GM21529 (cell line): ENCODE measurements at regions not wholly inside any gene's neighbourhood (a gene's known extent, or its start where the extent isn't known, plus 50 kb on each side); places are given as distances from the start of the nearest gene placed in this dataset.

ENCODE experiments used
- ATAC-seq: cut with Tn5 transposase; IDR thresholded peaks from one replicate; pipeline ENCODE4 v1.9.1; 2021; ENCODE audit not compliant: unreplicated experiment

- no peak for ATAC-seq
Measured at GRCh38 chr3:117540597-117540996, 831.0 kb downstream of the TUSC7 start.

- ATAC-seq, result no peak
Measured at GRCh38 chr3:117541721-117542120, 832.1 kb downstream of the TUSC7 start.

GRCh38 chr3:117543521-117543920 is 833.9 kb downstream of the TUSC7 start:
- no peak for ATAC-seq

- ATAC-seq, result no peak
Measured at GRCh38 chr3:117545484-117545883, 835.9 kb downstream of the TUSC7 start.

GRCh38 chr3:117547956-117548550 is 838.5 kb downstream of the TUSC7 start:
- ATAC-seq, result no peak

GRCh38 chr3:117548600-117548999 is 839.0 kb downstream of the TUSC7 start:
- ATAC-seq, result no peak

GRCh38 chr3:117549716-117550115 is 840.1 kb downstream of the TUSC7 start:
- no peak for ATAC-seq

GRCh38 chr3:117550766-117551165 is 841.2 kb downstream of the TUSC7 start:
- ATAC-seq, result no peak

GRCh38 chr3:117553461-117553860 is 843.9 kb downstream of the TUSC7 start:
- peak; percentile 94 for ATAC-seq

GRCh38 chr3:117556646-117557407 is 847.2 kb downstream of the TUSC7 start:
- no peak for ATAC-seq

GRCh38 chr3:117557464-117558090 is 848.0 kb downstream of the TUSC7 start:
- ATAC-seq, result no peak

- no peak for ATAC-seq
Measured at GRCh38 chr3:117558681-117559080, 849.1 kb downstream of the TUSC7 start.

- ATAC-seq, result no peak
Measured at GRCh38 chr3:117562000-117562399, 852.4 kb downstream of the TUSC7 start.

GRCh38 chr3:117563063-117563462 is 853.5 kb downstream of the TUSC7 start:
- ATAC-seq, result no peak

GRCh38 chr3:117565777-117566176 is 856.2 kb downstream of the TUSC7 start:
- ATAC-seq, result no peak

- ATAC-seq, result no peak
Measured at GRCh38 chr3:117566926-117567325, 857.3 kb downstream of the TUSC7 start.

GRCh38 chr3:117567382-117567781 is 857.8 kb downstream of the TUSC7 start:
- no peak for ATAC-seq

- ATAC-seq, result no peak
Measured at GRCh38 chr3:117567906-117568305, 858.3 kb downstream of the TUSC7 start.

- no peak for ATAC-seq
Measured at GRCh38 chr3:117572786-117573185, 863.2 kb downstream of the TUSC7 start.

GRCh38 chr3:117580806-117581205 is 871.2 kb downstream of the TUSC7 start:
- ATAC-seq, result no peak

- ATAC-seq, result no peak
Measured at GRCh38 chr3:117586161-117586560, 876.6 kb downstream of the TUSC7 start.

- no peak for ATAC-seq
Measured at GRCh38 chr3:117587416-117587815, 877.8 kb downstream of the TUSC7 start.
